CD4-positive, alpha-beta T cell treated with Interferon gamma for 1 hour (primary cell): ENCODE measurements at regions not wholly inside any gene's neighbourhood (a gene's known extent, or its start where the extent isn't known, plus 50 kb on each side); places are given as distances from the start of the nearest gene placed in this dataset.
"Not testable (repeated sequence)": the region's sequence is repeated elsewhere in the genome, so short reads cannot be mapped to it uniquely, and the experiment has no call there.

ENCODE experiments used
- DNase-seq: peaks from one replicate; pipeline ENCODE4 v3.0.0-alpha.2; 2020

- not testable (repeated sequence) for DNase-seq
Observed at GRCh38 chr7:128561116-128561722, 84.7 kb downstream of the METTL2B start.

GRCh38 chr7:128562795-128563194 lies 86.2 kb downstream of the METTL2B start:
- not testable (repeated sequence) for DNase-seq

- not testable (repeated sequence) for DNase-seq
Observed at GRCh38 chr7:128564123-128564700, 87.7 kb downstream of the METTL2B start.

GRCh38 chr7:128564932-128565864 lies 88.7 kb downstream of the METTL2B start:
- DNase-seq, result not testable (repeated sequence)

- not testable (repeated sequence) for DNase-seq
Observed at GRCh38 chr7:128575277-128575676, 96.8 kb upstream of the GARIN1A start.

GRCh38 chr7:128576953-128577352 lies 95.1 kb upstream of the GARIN1A start:
- DNase-seq, result not testable (repeated sequence)

- not testable (repeated sequence) for DNase-seq
Observed at GRCh38 chr7:128579843-128580242, 92.2 kb upstream of the GARIN1A start.

GRCh38 chr7:128581100-128581499 lies 91.0 kb upstream of the GARIN1A start:
- not testable (repeated sequence) for DNase-seq

- DNase-seq, result not testable (repeated sequence)
Observed at GRCh38 chr7:128581825-128582561, 90.1 kb upstream of the GARIN1A start.

GRCh38 chr7:128586715-128587114 lies 85.4 kb upstream of the GARIN1A start:
- not testable (repeated sequence) for DNase-seq

- DNase-seq, result no peak
Observed at GRCh38 chr7:128591705-128592104, 80.4 kb upstream of the GARIN1A start.

GRCh38 chr7:128592209-128592608 lies 79.9 kb upstream of the GARIN1A start:
- DNase-seq, result not testable (repeated sequence)

GRCh38 chr7:128594061-128594460 lies 78.0 kb upstream of the GARIN1A start:
- DNase-seq, result not testable (repeated sequence)

GRCh38 chr7:128596336-128597128 lies 75.6 kb upstream of the GARIN1A start:
- DNase-seq, result not testable (repeated sequence)

GRCh38 chr7:128598946-128599345 lies 73.1 kb upstream of the GARIN1A start:
- DNase-seq, result not testable (repeated sequence)

- DNase-seq, result peak; percentile 23
Observed at GRCh38 chr7:128608678-128609421, 63.2 kb upstream of the GARIN1A start.

GRCh38 chr7:128613366-128613765 lies 58.7 kb upstream of the GARIN1A start:
- not testable (repeated sequence) for DNase-seq

- DNase-seq, result not testable (repeated sequence)
Observed at GRCh38 chr7:128614812-128615211, 57.3 kb upstream of the GARIN1A start.

GRCh38 chr7:128616799-128617198 lies 55.3 kb upstream of the GARIN1A start:
- not testable (repeated sequence) for DNase-seq
